Keratinocyte (primary cell): ENCODE measurements at regions not wholly inside any gene's neighbourhood (a gene's known extent, or its start where the extent isn't known, plus 50 kb on each side); places are given as distances from the start of the nearest gene placed in this dataset.

Experiments
- CTCF ChIP-seq, 3 experiments: IDR thresholded peaks in 1 of 3; conservative IDR thresholded peaks in 1 of 3; optimal IDR thresholded peaks in 1 of 3; 2 replicates in 2 of 3; 3 replicates in 1 of 3; pipeline versions ENCODE3 to v1.5.1; 2011; ENCODE audit warnings: low read length in 3 of 3, mild to moderate bottlenecking in 3 of 3, moderate library complexity in 2 of 3, control low read depth in 1 of 3, inconsistent platforms in 1 of 3; ENCODE audit not compliant: insufficient read depth in 2 of 3; ENCODE audit errors: extremely low read depth in 1 of 3
- EZH2 ChIP-seq: IDR thresholded peaks from one replicate; pipeline ENCODE4 v1.6.1; 2012; ENCODE audit warnings: inconsistent platforms, mild to moderate bottlenecking, low read length, moderate library complexity

DNA sequence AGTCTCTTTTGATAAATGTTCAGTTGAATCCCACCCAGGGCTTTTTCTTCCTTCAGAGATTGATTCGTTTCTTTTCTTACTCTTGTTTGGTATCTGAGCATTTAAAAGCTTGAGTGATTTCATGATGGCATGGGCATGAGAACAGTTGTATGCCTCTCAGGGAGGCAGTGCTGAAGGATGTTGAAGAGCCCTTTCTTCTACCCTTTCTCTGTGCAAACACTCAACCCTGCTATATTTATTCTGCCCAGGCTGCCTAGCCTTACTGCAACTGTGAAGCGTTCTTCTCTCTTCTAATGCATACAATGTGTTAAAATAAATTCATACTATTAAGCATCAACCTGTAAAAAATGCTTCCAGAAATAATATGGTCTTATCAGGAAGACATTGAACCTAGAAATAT, 367.6 kb upstream of the LCORL start:
- TF ChIP-seq CTCF (optimal IDR thresholded peaks at IDR 0.05 in 1 of 3, IDR thresholded peaks at IDR 0.05 in 1 of 3, conservative IDR thresholded peaks at IDR 0.05 in 1 of 3; ENCODE audit: extremely low read depth in 1 of 3, insufficient read depth in 2 of 3, low read length in 3 of 3) (no peak), EZH2 (no peak)
